OCI-LY3 (cell line): ENCODE measurements at regions not wholly inside any gene's neighbourhood (a gene's known extent, or its start where the extent isn't known, plus 50 kb on each side); places are given as distances from the start of the nearest gene placed in this dataset.

Experiments used
- H2AFZ ChIP-seq: fragments of 200-600, 300-600 bp; shearing (Covaris generic); 2 replicates; pipeline ENCODE4 v1.6.0; 2014; ENCODE audit warnings: antibody characterized with exemption, low read depth, low read length
- H3K27ac ChIP-seq: fragments of 200-600, 300-600 bp; sonication (generic); 2 replicates; pipeline ENCODE4 v1.5.1; 2014; ENCODE audit warnings: mild to moderate bottlenecking, low read length, moderate library complexity, mixed read lengths
- H3K27me3 ChIP-seq: fragments of 200-600, 300-600 bp; sonication (generic); 2 replicates; pipeline ENCODE4 v1.6.1; 2014; ENCODE audit warnings: low read depth, low read length, mixed read lengths
- H3K36me3 ChIP-seq: fragments of 200-600, 300-600 bp; sonication (generic); replicated peaks from 2 replicates; pipeline ENCODE3; 2014; ENCODE audit warnings: low read depth, low read length, mixed read lengths
- H3K4me1 ChIP-seq: fragments of 300-600, 200-600 bp; sonication (generic); 2 replicates; pipeline ENCODE4 v1.6.1; 2014; ENCODE audit warnings: low read length, mixed read lengths
- H3K4me2 ChIP-seq: fragments of 200-600, 300-600 bp; sonication (generic); 2 replicates; pipeline ENCODE4 v1.6.1; 2014; ENCODE audit warnings: low read length, mixed read lengths
- H3K4me3 ChIP-seq: fragments of 300-600, 200-600 bp; sonication (generic); 2 replicates; pipeline ENCODE4 v1.5.1; 2014; ENCODE audit warnings: antibody characterized with exemption, mild to moderate bottlenecking, low read length, moderate library complexity
- H3K79me2 ChIP-seq: fragments of 300-600, 200-600 bp; shearing (Covaris generic); 2 replicates; pipeline ENCODE4 v1.6.1; 2014; ENCODE audit warnings: mild to moderate bottlenecking, low read length, mixed read lengths
- H3K9ac ChIP-seq: fragments of 300-600, 200-600 bp; shearing (Covaris generic); 2 replicates; pipeline ENCODE4 v1.6.0; 2014; ENCODE audit warnings: mild to moderate bottlenecking, low read length, moderate library complexity
- H3K9me3 ChIP-seq: fragments of 200-600, 300-600 bp; shearing (Covaris generic); 2 replicates; pipeline ENCODE4 v1.6.1; 2014; ENCODE audit warnings: low read length, mixed read lengths; ENCODE audit not compliant: insufficient read depth
- H4K20me1 ChIP-seq: fragments of 200-600, 300-600 bp; sonication (generic); 2 replicates; pipeline ENCODE4 v1.6.1; 2016; ENCODE audit warnings: low read length, mixed read lengths; ENCODE audit not compliant: insufficient read depth
- EZH2phosphoT487 ChIP-seq: fragments of 200-600 bp; shearing (Covaris generic); IDR thresholded peaks from 2 replicates; pipeline ENCODE4 v1.6.1; 2018; ENCODE audit warnings: antibody characterized with exemption, mixed run types, low read depth
- TF ChIP-seq, protein P1 (sequence below): fragments of 200-600, 300-600 bp; sonication (generic); IDR thresholded peaks from 2 replicates; pipeline ENCODE4 v1.5.1; 2014; ENCODE audit warnings: antibody characterized with exemption, low read length, low read depth

DNA sequence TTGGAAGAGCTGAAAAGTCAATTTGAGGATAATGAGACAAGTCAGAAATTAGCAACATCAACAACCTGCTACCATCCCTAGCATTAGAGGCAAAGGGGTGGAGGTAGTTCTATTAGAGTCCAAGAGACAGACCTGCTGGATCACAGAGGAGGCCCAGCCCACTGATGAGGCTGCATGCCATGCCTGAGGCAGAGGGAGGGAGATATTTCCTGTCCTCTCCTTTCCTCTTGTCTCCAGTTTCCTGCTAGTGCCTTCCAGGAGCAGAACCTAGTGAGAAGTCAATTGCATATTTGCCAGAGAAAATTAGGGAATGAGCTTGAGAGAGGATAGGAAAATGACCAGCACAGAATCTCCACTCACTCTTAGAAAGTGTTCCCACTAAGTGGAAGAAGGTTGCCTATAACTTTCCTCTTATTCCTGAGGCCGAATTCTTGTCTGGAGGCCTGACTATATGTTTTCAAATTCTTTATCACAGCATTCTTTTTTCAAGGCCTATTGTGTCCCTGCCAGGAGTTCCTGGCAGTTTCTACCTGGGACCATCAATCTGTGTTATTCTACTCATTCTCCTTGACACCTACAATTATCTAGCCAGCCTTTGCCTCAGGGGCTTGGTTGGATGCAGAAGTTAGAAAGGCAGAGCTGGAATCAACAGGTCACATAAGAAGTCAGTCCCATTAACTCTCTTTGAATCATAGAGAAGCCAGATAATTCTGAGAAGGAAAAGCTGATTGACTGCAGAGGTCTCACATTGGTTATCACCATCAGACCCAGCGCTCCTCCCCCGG, 121.9 kb downstream of the EMP1 start:
- Histone ChIP-seq H3K4me2 (no peak overlapping the region), H2AFZ (no peak overlapping the region), H3K79me2 (no peaks in the 10 kb centered on the region), H3K27me3 (peaks cover 42% of the 10 kb centered on the region), H3K4me1 (no peaks in the 10 kb centered on the region), H3K27ac (no peak overlapping the region), H3K9me3 (peaks cover 11% of the 10 kb centered on the region), H3K4me3 (no peak overlapping the region), H4K20me1 (no peaks in the 10 kb centered on the region), H3K9ac (no peak overlapping the region), H3K36me3 (no peaks in the 10 kb centered on the region)
- TF ChIP-seq, protein P1, sequence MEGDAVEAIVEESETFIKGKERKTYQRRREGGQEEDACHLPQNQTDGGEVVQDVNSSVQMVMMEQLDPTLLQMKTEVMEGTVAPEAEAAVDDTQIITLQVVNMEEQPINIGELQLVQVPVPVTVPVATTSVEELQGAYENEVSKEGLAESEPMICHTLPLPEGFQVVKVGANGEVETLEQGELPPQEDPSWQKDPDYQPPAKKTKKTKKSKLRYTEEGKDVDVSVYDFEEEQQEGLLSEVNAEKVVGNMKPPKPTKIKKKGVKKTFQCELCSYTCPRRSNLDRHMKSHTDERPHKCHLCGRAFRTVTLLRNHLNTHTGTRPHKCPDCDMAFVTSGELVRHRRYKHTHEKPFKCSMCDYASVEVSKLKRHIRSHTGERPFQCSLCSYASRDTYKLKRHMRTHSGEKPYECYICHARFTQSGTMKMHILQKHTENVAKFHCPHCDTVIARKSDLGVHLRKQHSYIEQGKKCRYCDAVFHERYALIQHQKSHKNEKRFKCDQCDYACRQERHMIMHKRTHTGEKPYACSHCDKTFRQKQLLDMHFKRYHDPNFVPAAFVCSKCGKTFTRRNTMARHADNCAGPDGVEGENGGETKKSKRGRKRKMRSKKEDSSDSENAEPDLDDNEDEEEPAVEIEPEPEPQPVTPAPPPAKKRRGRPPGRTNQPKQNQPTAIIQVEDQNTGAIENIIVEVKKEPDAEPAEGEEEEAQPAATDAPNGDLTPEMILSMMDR = no peak
- TF ChIP-seq EZH2phosphoT487 = no peak

DNA sequence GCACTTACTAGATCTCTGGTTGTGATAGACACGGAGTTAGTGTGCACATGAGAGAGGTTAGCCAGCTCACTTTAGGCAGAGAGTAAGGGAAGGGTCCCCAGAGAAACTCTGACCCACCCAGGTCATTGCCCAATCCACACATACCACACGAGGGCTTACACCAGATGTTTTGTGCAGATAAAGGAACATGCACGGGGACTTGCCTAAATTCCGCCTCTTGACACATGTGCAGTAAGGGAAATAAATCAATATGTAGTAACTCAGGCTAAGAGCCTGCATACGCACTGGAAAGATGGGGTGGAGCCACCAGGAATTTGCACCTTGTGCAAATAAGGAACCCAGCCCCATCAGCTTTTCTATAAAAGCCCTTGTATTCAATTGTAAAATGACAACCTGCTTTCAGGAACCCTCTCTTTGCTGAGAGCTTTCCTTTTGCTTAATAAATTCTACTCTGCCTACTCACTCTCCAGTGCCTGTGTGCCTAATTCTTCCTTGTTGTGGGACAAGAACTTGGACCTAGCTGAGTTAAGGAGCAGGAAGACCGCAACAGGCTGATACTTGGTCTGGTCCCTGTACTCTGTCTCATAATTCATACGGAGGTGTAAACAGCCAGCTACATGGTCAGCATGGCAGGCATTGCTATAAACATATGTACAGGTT, 120.2 kb downstream of the EMP1 start:
- Histone ChIP-seq H3K79me2 (no peaks in the 10 kb centered on the region), H3K4me3 (no peak overlapping the region), H4K20me1 (no peaks in the 10 kb centered on the region), H2AFZ (no peak overlapping the region), H3K27ac (no peak overlapping the region), H3K9me3 (peaks cover 11% of the 10 kb centered on the region), H3K36me3 (no peaks in the 10 kb centered on the region), H3K4me1 (no peaks in the 10 kb centered on the region), H3K4me2 (no peak overlapping the region), H3K9ac (no peak overlapping the region), H3K27me3 (peaks cover 49% of the 10 kb centered on the region)
- no peak for TF ChIP-seq EZH2phosphoT487
- TF ChIP-seq, protein P1 = no peak

DNA sequence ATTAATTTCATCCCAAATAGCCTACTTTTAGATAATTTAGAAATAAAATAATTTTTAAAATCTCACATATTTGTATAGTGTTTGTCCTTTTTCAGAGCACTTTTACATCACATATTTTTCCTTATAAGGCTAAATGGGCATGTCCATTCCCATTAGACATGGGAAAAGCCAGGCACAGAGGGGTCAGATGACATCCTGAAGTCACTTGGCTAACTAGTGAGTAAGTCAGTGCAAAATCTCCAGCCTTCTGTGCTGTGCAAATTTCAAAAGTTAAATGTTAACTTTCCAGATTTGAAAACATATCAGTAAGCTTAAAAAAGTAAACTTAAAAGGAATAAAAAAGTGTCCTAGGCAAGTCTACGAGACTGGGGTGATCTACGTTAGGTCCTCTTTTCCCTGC, 117.4 kb downstream of the EMP1 start:
- H2AFZ ChIP-seq = no peak overlapping the region
- TF ChIP-seq, protein P1 = no peak
- TF ChIP-seq EZH2phosphoT487 = no peak
- H3K36me3 ChIP-seq = no peaks in the 10 kb centered on the region
- H4K20me1 ChIP-seq = no peaks in the 10 kb centered on the region
- no peak overlapping the region for H3K9ac ChIP-seq
- no peak overlapping the region for H3K4me3 ChIP-seq
- no peak overlapping the region for H3K27ac ChIP-seq
- peaks cover 38% of the 10 kb centered on the region for H3K27me3 ChIP-seq
- H3K4me1 ChIP-seq = no peaks in the 10 kb centered on the region
- peaks cover 11% of the 10 kb centered on the region for H3K9me3 ChIP-seq
- H3K4me2 ChIP-seq = no peak overlapping the region
- H3K79me2 ChIP-seq = no peaks in the 10 kb centered on the region

DNA sequence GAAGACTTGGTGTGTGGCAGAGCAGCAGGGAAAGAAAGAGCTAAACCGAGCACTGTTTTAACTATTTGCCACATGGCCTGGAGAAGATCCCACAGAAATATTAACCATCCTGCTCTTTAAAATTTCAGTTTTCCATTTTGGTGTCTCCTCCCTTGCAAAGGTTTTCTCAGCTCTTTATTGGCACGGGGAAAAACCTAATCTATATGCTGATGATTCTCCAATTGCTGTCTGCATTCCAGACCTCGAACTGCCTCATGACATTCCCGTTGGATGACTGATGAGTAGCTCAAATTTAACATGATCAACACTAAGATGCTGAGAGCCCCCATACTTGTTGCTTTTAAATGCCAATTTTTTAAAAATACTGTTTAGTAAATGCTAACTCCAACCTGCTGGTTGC, 115.0 kb downstream of the EMP1 start:
- no peak overlapping the region for H2AFZ ChIP-seq
- 0 out of 2 replicates have a peak, but pooled peaks cover 5% of the 10 kb centered on the region for H3K9me3 ChIP-seq
- H3K27me3 ChIP-seq = peaks cover 42% of the 10 kb centered on the region
- no peak overlapping the region for H3K4me3 ChIP-seq
- H3K36me3 ChIP-seq = no peaks in the 10 kb centered on the region
- no peak for TF ChIP-seq EZH2phosphoT487
- TF ChIP-seq, protein P1 = no peak
- H3K27ac ChIP-seq = no peak overlapping the region
- no peak overlapping the region for H3K9ac ChIP-seq
- H3K4me2 ChIP-seq = no peak overlapping the region
- no peaks in the 10 kb centered on the region for H3K79me2 ChIP-seq
- no peaks in the 10 kb centered on the region for H3K4me1 ChIP-seq
- H4K20me1 ChIP-seq = no peaks in the 10 kb centered on the region
